NCI-H1694 (cell line): ENCODE measurements at regions not wholly inside any gene's neighbourhood (a gene's known extent, or its start where the extent isn't known, plus 50 kb on each side); places are given as distances from the start of the nearest gene placed in this dataset.

Experiments
- DNase-seq: peaks from one replicate; lab custom pipeline; 2025; lab: John Stamatoyannopoulos, UW

DNA sequence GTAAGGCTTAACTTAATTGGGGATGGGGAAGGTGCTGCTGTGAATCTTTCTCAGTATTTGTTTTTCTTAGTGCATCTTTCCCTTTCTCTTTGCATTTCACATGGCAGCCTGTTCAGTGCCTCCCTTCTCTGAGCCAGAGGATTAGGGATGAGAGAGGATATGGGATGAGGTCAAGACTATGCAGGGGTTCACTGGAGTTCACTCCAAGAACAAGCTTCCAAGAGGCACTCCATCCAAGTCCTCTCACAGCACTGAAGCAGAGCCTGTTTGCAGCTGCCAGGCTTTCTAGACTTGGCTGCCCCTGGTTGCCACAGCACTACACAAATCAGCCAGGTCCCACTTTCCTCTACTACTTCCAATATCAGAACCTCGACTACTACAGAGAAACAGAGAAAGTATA lies 80.3 kb upstream of the GYPC start:
- DNase-seq, result no peak

DNA sequence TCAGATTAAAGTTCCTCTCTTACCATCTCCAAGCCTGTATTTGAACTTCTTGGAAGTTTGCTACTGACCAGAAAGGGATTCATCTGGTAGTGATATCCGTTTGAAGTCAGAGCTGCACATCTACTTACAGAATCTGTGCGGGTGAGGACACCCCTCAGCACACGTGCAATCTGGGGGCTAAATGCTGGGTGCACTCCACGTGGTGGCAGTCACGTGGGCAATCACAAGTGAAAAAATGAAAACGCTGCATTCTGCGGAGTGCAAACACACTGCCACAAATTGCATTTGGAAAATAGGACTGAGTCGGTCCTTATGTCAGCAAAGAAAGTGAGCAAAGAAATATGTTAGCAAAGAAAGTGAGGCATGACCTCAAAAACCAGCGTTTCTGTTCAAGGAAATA lies 76.1 kb upstream of the GYPC start:
- DNase-seq, result no peak

- DNase-seq, result no peak
Measured at GRCh38 chr2:126586317-126586716, 69.6 kb upstream of the GYPC start.

- no peak for DNase-seq
Measured at GRCh38 chr2:126599062-126599461, 56.9 kb upstream of the GYPC start.

DNA sequence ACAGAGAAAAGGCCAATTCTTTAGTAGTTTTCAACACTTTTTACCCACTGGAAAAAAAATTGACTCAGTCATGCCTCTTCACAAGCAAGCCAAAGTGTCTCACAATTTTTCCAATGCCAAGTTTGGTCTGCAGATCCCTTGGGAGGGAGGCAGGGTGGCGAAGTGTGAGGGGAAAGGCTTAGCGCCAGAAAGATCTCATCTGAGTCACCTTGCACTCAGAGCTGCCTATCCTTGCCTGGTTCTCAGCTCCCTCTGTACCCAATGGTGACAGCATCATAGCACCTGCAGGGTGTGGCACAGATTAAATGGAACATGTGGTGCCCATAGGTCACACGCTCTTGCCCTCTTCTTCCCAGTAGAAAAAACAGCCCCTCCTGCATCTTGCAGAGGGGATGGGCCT lies 55.2 kb upstream of the GYPC start:
- no peak for DNase-seq

- DNase-seq, result no peak
Measured at GRCh38 chr2:126602334-126602733, 53.6 kb upstream of the GYPC start.
